Endothelial cell of umbilical vein (primary cell): ENCODE measurements at regions not wholly inside any gene's neighbourhood (a gene's known extent, or its start where the extent isn't known, plus 50 kb on each side); places are given as distances from the start of the nearest gene placed in this dataset.

Experiments used
- BruUV-seq: library from RNA; stranded (reverse); fragments of 400-500 nt; replicated peaks from 2 replicates; lab custom pipeline; 2021; lab: Mats Ljungman, UMichigan
- CTCF ChIA-PET: fragments of 300-600, 350-600 bp; sonication (Branson Sonifier 250); formaldehyde crosslinking; loops from one replicate; lab custom pipeline; 2021; ENCODE audit warnings: antibody characterized with exemption, inconsistent platforms; lab: Charles Lee
- POLR2A ChIA-PET: fragments of 300-600, 350-600 bp; sonication (Branson Sonifier 250); formaldehyde crosslinking; loops from one replicate; lab custom pipeline; 2021; ENCODE audit warnings: antibody characterized with exemption, inconsistent platforms; lab: Charles Lee
- DNase-seq: peaks from one replicate; pipeline ENCODE4 v3.0.0-alpha.2; 2011; ENCODE audit warnings: low read depth, low spot score
- FAIRE-seq: peaks from 2 replicates; lab custom pipeline; 2011; peaks lifted over from hg19 to GRCh38; lab: Jason Lieb, UNC
- H2AFZ ChIP-seq: 2 replicates; pipeline ENCODE4 v1.6.0; 2012; ENCODE audit warnings: low read depth, low read length, control low read depth, inconsistent platforms
- H3K27ac ChIP-seq: 2 replicates; pipeline ENCODE4 v1.5.1; 2011; ENCODE audit warnings: low read depth, mild to moderate bottlenecking, control low read depth, low read length, moderate library complexity; ENCODE audit not compliant: insufficient read depth
- H3K27me3 ChIP-seq, 2 experiments: 2 replicates each; pipeline versions ENCODE4 v1.6.0 to v1.6.1; 2011; ENCODE audit warnings: low read length in 2 of 2, mixed read lengths in 1 of 2; ENCODE audit not compliant: control insufficient read depth in 2 of 2, insufficient read depth in 2 of 2
- H3K36me3 ChIP-seq, 2 experiments: 2 replicates in 1 of 2; 3 replicates in 1 of 2; pipeline ENCODE4 v1.5.1; 2011; ENCODE audit warnings: low read length in 2 of 2, mild to moderate bottlenecking in 1 of 2, moderate library complexity in 1 of 2; ENCODE audit not compliant: control insufficient read depth in 2 of 2, insufficient read depth in 2 of 2; ENCODE audit errors: extremely low read depth in 1 of 2
- H3K4me1 ChIP-seq: 3 replicates; pipeline ENCODE4 v1.5.1; 2011; ENCODE audit warnings: mild to moderate bottlenecking, low read length; ENCODE audit not compliant: control insufficient read depth, insufficient read depth; ENCODE audit errors: extremely low read depth
- H3K4me2 ChIP-seq: 2 replicates; pipeline ENCODE4 v1.6.1; 2011; ENCODE audit warnings: low read length, control low read depth, mixed read lengths; ENCODE audit not compliant: insufficient read depth
- H3K4me3 ChIP-seq, 3 experiments: fragments of 200-600 bp in 1 of 3; sonication (generic), shearing (Covaris generic) in 1 of 3; replicated peaks in 1 of 3; 2 replicates each; pipeline ENCODE4 v1.5.1; 2011 to 2016; ENCODE audit warnings: control low read depth in 3 of 3, low read length in 3 of 3, mild to moderate bottlenecking in 2 of 3, inconsistent platforms in 1 of 3, low read depth in 1 of 3, moderate library complexity in 1 of 3; ENCODE audit not compliant: insufficient read depth in 1 of 3
- H3K79me2 ChIP-seq: 2 replicates; pipeline ENCODE4 v1.6.0; 2012; ENCODE audit warnings: low read length, inconsistent platforms; ENCODE audit not compliant: control insufficient read depth, insufficient read depth
- H3K9ac ChIP-seq: replicated peaks from 2 replicates; pipeline ENCODE3; 2011; ENCODE audit warnings: low read length, control low read depth; ENCODE audit not compliant: insufficient read depth; ENCODE audit errors: extremely low read depth
- H3K9me1 ChIP-seq: replicated peaks from 3 replicates; pipeline ENCODE4 v1.6.0; 2011; ENCODE audit warnings: mild to moderate bottlenecking, low read length; ENCODE audit not compliant: control insufficient read depth, insufficient read depth; ENCODE audit errors: extremely low read depth
- H3K9me3 ChIP-seq: replicated peaks from 2 replicates; pipeline ENCODE4 v1.5.1; 2012; ENCODE audit warnings: low read length, inconsistent platforms; ENCODE audit not compliant: control insufficient read depth, insufficient read depth
- H4K20me1 ChIP-seq: replicated peaks from 2 replicates; pipeline ENCODE3; 2011; ENCODE audit warnings: mild to moderate bottlenecking, low read length; ENCODE audit not compliant: control insufficient read depth, insufficient read depth; ENCODE audit errors: extremely low read depth
- EZH2 ChIP-seq: IDR thresholded peaks from 2 replicates; pipeline ENCODE4 v1.6.1; 2012; ENCODE audit warnings: borderline replicate concordance, low read depth, mild to moderate bottlenecking, moderate library complexity, low read length, inconsistent platforms; ENCODE audit not compliant: severe bottlenecking
- FOS ChIP-seq: IDR thresholded peaks from 2 replicates; pipeline ENCODE4 v1.6.1; 2011; ENCODE audit warnings: mild to moderate bottlenecking, low read length, moderate library complexity, borderline replicate concordance; ENCODE audit not compliant: insufficient read depth
- GATA2 ChIP-seq: IDR thresholded peaks from 2 replicates; pipeline ENCODE4 v1.7.0; 2011; ENCODE audit warnings: low read depth, mild to moderate bottlenecking, moderate library complexity, mixed read lengths, low read length; ENCODE audit not compliant: insufficient read length, insufficient read depth
- JUN ChIP-seq: IDR thresholded peaks from 2 replicates; pipeline ENCODE4 v1.6.1; 2011; ENCODE audit warnings: borderline replicate concordance, low read depth; ENCODE audit not compliant: insufficient read length, insufficient read depth
- MAX ChIP-seq: IDR thresholded peaks from 2 replicates; pipeline ENCODE4 v1.6.1; 2011; ENCODE audit not compliant: insufficient read depth, insufficient read length
- MYC ChIP-seq: IDR thresholded peaks from one replicate; pipeline ENCODE4 v1.6.1; 2011; ENCODE audit warnings: mild to moderate bottlenecking, low read depth, low read length
- POLR2A ChIP-seq: IDR thresholded peaks from 2 replicates; pipeline ENCODE4 v1.6.1; 2012; ENCODE audit warnings: low read depth, mild to moderate bottlenecking, control low read depth, low read length
- POLR2AphosphoS5 ChIP-seq: IDR thresholded peaks from 2 replicates; pipeline ENCODE4 v1.6.1; 2012; ENCODE audit warnings: low read depth, mild to moderate bottlenecking, control low read depth, low read length, moderate library complexity; ENCODE audit not compliant: insufficient read depth
- dilution Hi-C: fragments of 300-500 bp; cut with MboI; formaldehyde crosslinking; loops from one replicate; pipeline ENCODE4 v1.15.0; 2019; ENCODE audit warnings: low sequenced_read_pairs; ENCODE audit not compliant: extremely low pct_ligation_motif_present
- intact Hi-C: fragments of 100-400 bp; cut with micrococcal nuclease; formaldehyde crosslinking; loops from one replicate; pipeline ENCODE4 v1.10.0; 2022
- TF ChIP-seq, protein P1 (sequence below), 2 donors: IDR thresholded peaks; 1 replicate in 1 of 2; 2 replicates in 1 of 2; pipeline ENCODE4 v1.5.1; 2011; ENCODE audit warnings: low read length in 2 of 2, mild to moderate bottlenecking in 2 of 2, moderate library complexity in 2 of 2, control low read depth in 1 of 2, inconsistent platforms in 1 of 2, low read depth in 1 of 2; ENCODE audit not compliant: insufficient read depth in 1 of 2; ENCODE audit errors: extremely low read depth in 1 of 2

- POLR2A ChIA-PET: no interaction called here
- FAIRE-seq: no peak
Observed at GRCh38 chr11:116234989-116235568, 537.7 kb downstream of the BUD13 start.

More at GRCh38 chr11:116234989-116235568, 537.7 kb downstream of the BUD13 start:
- intact Hi-C loops (no loop called here), dilution Hi-C loops (no loop called here)
- Histone ChIP-seq H3K4me2 (no peak overlapping the region), H3K9ac (no peak overlapping the region), H3K27ac (no peak overlapping the region), H4K20me1 (no peaks in the 10 kb centered on the region), H2AFZ (no peak overlapping the region), H3K9me3 (no peaks in the 10 kb centered on the region), H3K79me2 (no peaks in the 10 kb centered on the region), H3K36me3 (no peaks in the 10 kb centered on the region), H3K4me1 (no peaks in the 10 kb centered on the region), H3K4me3 (no peak overlapping the region), H3K27me3 (no peaks in the 10 kb centered on the region), H3K9me1 (no peaks in the 10 kb centered on the region)
- BruUV-seq: no TSS peak
- DNase-seq: no peak
- TF ChIP-seq FOS (no peak), MYC (no peak), JUN (no peak), EZH2 (no peak), POLR2AphosphoS5 (no peak), MAX (no peak), POLR2A (no peak), GATA2 (no peak)
- TF ChIP-seq, protein P1, sequence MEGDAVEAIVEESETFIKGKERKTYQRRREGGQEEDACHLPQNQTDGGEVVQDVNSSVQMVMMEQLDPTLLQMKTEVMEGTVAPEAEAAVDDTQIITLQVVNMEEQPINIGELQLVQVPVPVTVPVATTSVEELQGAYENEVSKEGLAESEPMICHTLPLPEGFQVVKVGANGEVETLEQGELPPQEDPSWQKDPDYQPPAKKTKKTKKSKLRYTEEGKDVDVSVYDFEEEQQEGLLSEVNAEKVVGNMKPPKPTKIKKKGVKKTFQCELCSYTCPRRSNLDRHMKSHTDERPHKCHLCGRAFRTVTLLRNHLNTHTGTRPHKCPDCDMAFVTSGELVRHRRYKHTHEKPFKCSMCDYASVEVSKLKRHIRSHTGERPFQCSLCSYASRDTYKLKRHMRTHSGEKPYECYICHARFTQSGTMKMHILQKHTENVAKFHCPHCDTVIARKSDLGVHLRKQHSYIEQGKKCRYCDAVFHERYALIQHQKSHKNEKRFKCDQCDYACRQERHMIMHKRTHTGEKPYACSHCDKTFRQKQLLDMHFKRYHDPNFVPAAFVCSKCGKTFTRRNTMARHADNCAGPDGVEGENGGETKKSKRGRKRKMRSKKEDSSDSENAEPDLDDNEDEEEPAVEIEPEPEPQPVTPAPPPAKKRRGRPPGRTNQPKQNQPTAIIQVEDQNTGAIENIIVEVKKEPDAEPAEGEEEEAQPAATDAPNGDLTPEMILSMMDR (IDR thresholded peaks at IDR 0.05; ENCODE audit: extremely low read depth in 1 of 2, insufficient read depth in 1 of 2, low read depth in 1 of 2, low read length in 2 of 2): no peak
- CTCF ChIA-PET: no interaction called here
